Esophagus squamous epithelium (tissue), 5 donors: ENCODE measurements at regions not wholly inside any gene's neighbourhood (a gene's known extent, or its start where the extent isn't known, plus 50 kb on each side); places are given as distances from the start of the nearest gene placed in this dataset.
"Not testable (repeated sequence)": the region's sequence is repeated elsewhere in the genome, so short reads cannot be mapped to it uniquely, and the experiment has no call there.

ENCODE experiments used
- DNase-seq: peaks from one replicate; lab custom pipeline; 2025; lab: John Stamatoyannopoulos, UW
- H3K27ac ChIP-seq, 4 donors: fragments of 200-600 bp; sonication (generic); one replicate each; pipeline ENCODE4 v1.5.1; 2016 to 2019; ENCODE audit warnings: mild to moderate bottlenecking in 1 of 4
- H3K27me3 ChIP-seq, 4 donors: fragments of 200-600 bp; sonication (generic); 1 replicate in 3 of 4; 2 replicates in 1 of 4; pipeline versions ENCODE4 v1.5.1 to v1.6.0; 2017 to 2021; ENCODE audit warnings: antibody characterized with exemption in 1 of 4
- H3K36me3 ChIP-seq, 3 donors: fragments of 200-600 bp; sonication (generic); one replicate each; pipeline ENCODE4 v1.5.1; 2016 to 2019
- H3K4me1 ChIP-seq, 3 donors: fragments of 200-600 bp; sonication (generic); one replicate each; pipeline ENCODE4 v1.5.1; 2017 to 2019
- H3K4me3 ChIP-seq, 4 donors: fragments of 200-600 bp; sonication (generic); 1 replicate in 3 of 4; 2 replicates in 1 of 4; pipeline ENCODE4 v1.5.1; 2016 to 2019; ENCODE audit warnings: mild to moderate bottlenecking in 2 of 4, moderate library complexity in 1 of 4
- H3K9me3 ChIP-seq, 3 donors: fragments of 200-600 bp; sonication (generic); one replicate each; pipeline ENCODE4 v1.5.1; 2016 to 2019
- CTCF ChIP-seq, 6 experiments: fragments of 450-650 bp in 4 of 6; fragments of 200-600 bp in 2 of 6; sonication (generic) in 2 of 6; IDR thresholded peaks; one replicate each; pipeline ENCODE4 v1.5.1; 2016 to 2019; ENCODE audit warnings: antibody characterized with exemption in 6 of 6, mild to moderate bottlenecking in 4 of 6, moderate library complexity in 4 of 6
- POLR2A ChIP-seq, 4 donors: fragments of 450-650 bp; IDR thresholded peaks; one replicate each; pipeline ENCODE4 v1.6.1; 2017; ENCODE audit warnings: antibody characterized with exemption in 4 of 4, mild to moderate bottlenecking in 4 of 4, moderate library complexity in 3 of 4
- WGBS, 2 donors: methylation state at CpG; one replicate each; pipeline ENCODE4 v1.1.5; 2018; 5-methylcytosine and 5-hydroxymethylcytosine counted together
- intact Hi-C: fragments of 100-400 bp; cut with DNase I; formaldehyde crosslinking; loops from one replicate; pipeline ENCODE4 v1.15.0; 2022
- donor health status: DM: yes; HTN: yes; CAD: no.

DNA sequence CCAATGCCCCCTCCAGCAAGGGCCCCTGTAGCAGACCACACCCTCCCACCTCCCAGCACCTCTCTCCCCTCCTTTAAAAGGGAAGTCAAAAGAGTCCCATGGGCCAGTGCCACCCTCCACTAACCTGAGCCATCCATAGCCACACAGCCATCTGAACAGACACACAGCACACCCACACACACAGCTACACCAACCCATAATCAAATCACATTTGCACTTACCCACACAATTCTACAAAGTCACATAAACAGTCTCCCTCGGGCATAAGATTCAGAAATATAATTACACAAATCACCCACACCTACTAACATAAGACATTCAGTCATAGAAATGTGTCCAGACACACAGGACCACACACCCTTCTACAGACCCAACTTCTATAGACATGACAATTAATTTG is 96.3 kb downstream of the HIF1AN start:
- H3K4me1 ChIP-seq, result no peaks in the 10 kb centered on the region
- H3K4me3 ChIP-seq, result no peak overlapping the region
- H3K9me3 ChIP-seq, result no peaks in the 10 kb centered on the region
- H3K36me3 ChIP-seq, result no peaks in the 10 kb centered on the region
- H3K27me3 ChIP-seq, result peaks cover 0 to 82% (median 0%) of the 10 kb centered on the region in 4 donors
- DNase-seq, result no peak
- intact Hi-C loops, result no loop called here
- 30 to 38% methylated on average over 1 of the region's 1 CpG for whole genome bisulfite sequencing, 2 donors
- TF ChIP-seq POLR2A (IDR thresholded peaks at IDR 0.05) (no peak), CTCF (IDR thresholded peaks at IDR 0.05) (no peak)
- no peak overlapping the region for H3K27ac ChIP-seq

- 43 to 57% methylated on average over 2 to 3 of the region's 5 CpGs for WGBS, 2 donors
These were observed 98.3 kb downstream of the HIF1AN start for GRCh38 chr10:100634034-100634433.

GRCh38 chr10:100636848-100637553 is 101.3 kb downstream of the HIF1AN start:
- no peak for TF ChIP-seq CTCF (IDR thresholded peaks at IDR 0.05)
- Histone ChIP-seq H3K4me3 (no peak overlapping the region), H3K27ac (no peak overlapping the region), H3K9me3 (no peaks in the 10 kb centered on the region), H3K36me3 (no peaks in the 10 kb centered on the region), H3K4me1 (no peaks in the 10 kb centered on the region), H3K27me3 (peaks cover 0 to 84% (median 0%) of the 10 kb centered on the region in 4 donors)
- 27 to 29% methylated on average over 4 to 5 of the region's 6 CpGs for WGBS, 2 donors
- no peak for DNase-seq
- intact Hi-C loops, result no loop called here

More at GRCh38 chr10:100634034-100634433, 98.3 kb downstream of the HIF1AN start:
- DNase-seq, result no peak
- TF ChIP-seq POLR2A (IDR thresholded peaks at IDR 0.05) (no peak), CTCF (IDR thresholded peaks at IDR 0.05) (no peak)
- Histone ChIP-seq H3K36me3 (no peaks in the 10 kb centered on the region), H3K4me1 (no peaks in the 10 kb centered on the region), H3K27ac (no peak overlapping the region), H3K27me3 (peaks cover 0 to 82% (median 0%) of the 10 kb centered on the region in 4 donors), H3K9me3 (no peaks in the 10 kb centered on the region), H3K4me3 (no peak overlapping the region)
- intact Hi-C loops, result no loop called here

DNA sequence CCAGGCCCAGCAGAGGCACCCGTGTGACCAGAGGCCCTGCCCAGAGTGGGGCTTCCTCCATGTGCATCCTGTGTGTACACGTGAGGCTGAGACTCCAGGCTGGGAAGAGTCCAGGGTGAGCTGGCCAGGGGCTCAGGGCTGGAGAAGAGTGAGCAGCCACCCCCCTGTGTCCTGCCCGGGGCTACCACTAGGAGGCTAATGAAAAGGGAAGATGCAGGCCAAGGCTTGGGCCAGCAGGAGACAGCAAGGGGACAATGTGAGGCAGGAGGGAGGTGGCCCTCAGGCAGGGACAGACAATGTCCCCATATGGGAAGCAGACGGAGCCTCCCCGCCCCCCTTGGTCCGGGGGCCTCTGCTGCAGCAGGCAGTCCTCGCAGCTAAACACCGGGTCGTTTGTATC is 102.0 kb downstream of the HIF1AN start:
- H3K9me3 ChIP-seq, result no peaks in the 10 kb centered on the region
- H3K36me3 ChIP-seq, result no peaks in the 10 kb centered on the region
- TF ChIP-seq POLR2A (IDR thresholded peaks at IDR 0.05) (no peak), CTCF (IDR thresholded peaks at IDR 0.05) (peak in 1 of 6 experiments; percentile 28)
- no peak for DNase-seq
- no peak overlapping the region for H3K4me3 ChIP-seq
- intact Hi-C loops, result no loop called here
- H3K4me1 ChIP-seq, result no peaks in the 10 kb centered on the region
- H3K27ac ChIP-seq, result no peak overlapping the region
- peaks cover 0 to 91% (median 0%) of the 10 kb centered on the region in 4 donors for H3K27me3 ChIP-seq
- 0 to 20% methylated on average over 1 to 2 of the region's 9 CpGs for WGBS, 2 donors

- H3K36me3 ChIP-seq, H3K4me3 ChIP-seq, intact Hi-C loops, H3K27ac ChIP-seq, DNase-seq, H3K4me1 ChIP-seq, H3K9me3 ChIP-seq: not testable (repeated sequence)
- WGBS, 2 donors, result 68% methylated on average over 4 to 5 of the region's 6 CpGs
- H3K27me3 ChIP-seq, result peaks cover 0 to 99% (median 0%) of the 10 kb centered on the region in 4 donors
These were observed 103.2 kb downstream of the HIF1AN start for GRCh38 chr10:100638969-100639368.
